Osteoblast (primary cell): ENCODE measurements at regions not wholly inside any gene's neighbourhood (a gene's known extent, or its start where the extent isn't known, plus 50 kb on each side); places are given as distances from the start of the nearest gene placed in this dataset.

Experiments
- DNase-seq: peaks from one replicate; pipeline ENCODE4 v3.0.0; 2011; ENCODE audit warnings: low spot score, mixed read lengths; ENCODE audit not compliant: insufficient read length; ENCODE audit errors: missing footprints
- H2AFZ ChIP-seq: 2 replicates; pipeline ENCODE4 v1.6.0; 2011; ENCODE audit warnings: mild to moderate bottlenecking, low read length
- H3K27ac ChIP-seq: 2 replicates; pipeline ENCODE4 v1.5.1; 2011; ENCODE audit warnings: mild to moderate bottlenecking, low read depth, low read length, moderate library complexity
- H3K27me3 ChIP-seq: 2 replicates; pipeline ENCODE4 v1.6.0; 2012; ENCODE audit warnings: mild to moderate bottlenecking, control low read depth, inconsistent platforms, low read length, moderate library complexity; ENCODE audit not compliant: insufficient read depth
- H3K36me3 ChIP-seq: 2 replicates; pipeline ENCODE4 v1.5.1; 2011; ENCODE audit warnings: mild to moderate bottlenecking, low read length, control low read depth, moderate library complexity; ENCODE audit not compliant: insufficient read depth
- H3K4me1 ChIP-seq: 2 replicates; pipeline ENCODE4 v1.5.1; 2011; ENCODE audit warnings: mild to moderate bottlenecking, low read length, control low read depth, moderate library complexity; ENCODE audit not compliant: insufficient read depth
- H3K4me2 ChIP-seq: 2 replicates; pipeline ENCODE4 v1.6.0; 2011; ENCODE audit warnings: mild to moderate bottlenecking, low read length; ENCODE audit not compliant: insufficient read depth
- H3K4me3 ChIP-seq: fragments of 200-600 bp; sonication (generic); 3 replicates; pipeline ENCODE4 v1.5.1; 2012; ENCODE audit warnings: mild to moderate bottlenecking, low read length, inconsistent platforms; ENCODE audit not compliant: insufficient read depth
- H3K79me2 ChIP-seq: 2 replicates; pipeline ENCODE4 v1.6.0; 2012; ENCODE audit warnings: mild to moderate bottlenecking, low read length, control low read depth, inconsistent platforms; ENCODE audit not compliant: insufficient read depth
- H3K9me3 ChIP-seq: 2 replicates; pipeline ENCODE4 v1.5.1; 2011; ENCODE audit warnings: low read depth, low read length, control low read depth
- H4K20me1 ChIP-seq: 2 replicates; pipeline ENCODE4 v1.6.0; 2012; ENCODE audit warnings: mild to moderate bottlenecking, low read length, control low read depth; ENCODE audit not compliant: insufficient read depth
- CTCF ChIP-seq: IDR thresholded peaks from 2 replicates; pipeline ENCODE4 v1.5.1; 2011; ENCODE audit warnings: mild to moderate bottlenecking, low read depth, low read length, moderate library complexity; ENCODE audit errors: extremely low read depth

GRCh38 chr7:4319280-4319679 is 362.8 kb upstream of the FOXK1 start:
- Histone ChIP-seq H2AFZ (no peak overlapping the region), H3K36me3 (no peaks in the 10 kb centered on the region), H3K4me2 (no peak overlapping the region), H3K9me3 (no peaks in the 10 kb centered on the region), H3K4me1 (no peaks in the 10 kb centered on the region), H3K79me2 (no peaks in the 10 kb centered on the region), H3K27ac (no peak overlapping the region), H3K4me3 (no peak overlapping the region), H3K27me3 (no peaks in the 10 kb centered on the region), H4K20me1 (no peaks in the 10 kb centered on the region)
- DNase-seq: no peak
- TF ChIP-seq CTCF: no peak

GRCh38 chr7:4325732-4326131 is 356.4 kb upstream of the FOXK1 start:
- no peaks in the 10 kb centered on the region for H3K36me3 ChIP-seq
- H3K4me2 ChIP-seq: no peak overlapping the region
- no peak for TF ChIP-seq CTCF
- no peaks in the 10 kb centered on the region for H3K9me3 ChIP-seq
- no peak overlapping the region for H2AFZ ChIP-seq
- no peak overlapping the region for H3K27ac ChIP-seq
- DNase-seq: no peak
- H4K20me1 ChIP-seq: no peaks in the 10 kb centered on the region
- no peaks in the 10 kb centered on the region for H3K4me1 ChIP-seq
- no peak overlapping the region for H3K4me3 ChIP-seq
- H3K79me2 ChIP-seq: no peaks in the 10 kb centered on the region
- no peaks in the 10 kb centered on the region for H3K27me3 ChIP-seq

- Histone ChIP-seq H3K27ac (no peak overlapping the region), H3K4me2 (no peak overlapping the region), H3K4me3 (no peak overlapping the region), H3K4me1 (no peaks in the 10 kb centered on the region), H3K27me3 (no peaks in the 10 kb centered on the region), H2AFZ (no peak overlapping the region), H4K20me1 (no peaks in the 10 kb centered on the region), H3K9me3 (no peaks in the 10 kb centered on the region), H3K79me2 (no peaks in the 10 kb centered on the region), H3K36me3 (no peaks in the 10 kb centered on the region)
- no peak for DNase-seq
- TF ChIP-seq CTCF: no peak
Measured at GRCh38 chr7:4331711-4332110, 350.4 kb upstream of the FOXK1 start.

GRCh38 chr7:4338556-4338955 is 343.5 kb upstream of the FOXK1 start:
- H3K4me3 ChIP-seq: no peak overlapping the region

More at GRCh38 chr7:4338556-4338955, 343.5 kb upstream of the FOXK1 start:
- no peaks in the 10 kb centered on the region for H4K20me1 ChIP-seq
- no peaks in the 10 kb centered on the region for H3K4me1 ChIP-seq
- no peak overlapping the region for H3K27ac ChIP-seq
- no peaks in the 10 kb centered on the region for H3K79me2 ChIP-seq
- no peak for TF ChIP-seq CTCF
- H3K36me3 ChIP-seq: no peaks in the 10 kb centered on the region
- no peak overlapping the region for H2AFZ ChIP-seq
- no peaks in the 10 kb centered on the region for H3K27me3 ChIP-seq
- no peak overlapping the region for H3K4me2 ChIP-seq
- no peak for DNase-seq
- peaks cover 3% of the 10 kb centered on the region for H3K9me3 ChIP-seq
